Astrocyte (in vitro differentiated cells and primary cell): ENCODE measurements at regions not wholly inside any gene's neighbourhood (a gene's known extent, or its start where the extent isn't known, plus 50 kb on each side); places are given as distances from the start of the nearest gene placed in this dataset.

ENCODE experiments used
- DNase-seq: peaks from one replicate; pipeline ENCODE4 v3.0.0-alpha.2; 2010; ENCODE audit warnings: low read depth
- FAIRE-seq: peaks from 2 replicates; lab custom pipeline; 2011; peaks lifted over from hg19 to GRCh38; lab: Jason Lieb, UNC
- H2AFZ ChIP-seq: 2 replicates; pipeline ENCODE4 v1.6.0; 2012; ENCODE audit warnings: low read depth, low read length, inconsistent platforms
- H3K27ac ChIP-seq: 2 replicates; pipeline ENCODE4 v1.5.1; 2011; ENCODE audit warnings: low read depth, low read length, inconsistent platforms
- H3K27me3 ChIP-seq: 2 replicates; pipeline ENCODE4 v1.6.0; 2011; ENCODE audit warnings: low read length, inconsistent platforms; ENCODE audit not compliant: insufficient read depth
- H3K36me3 ChIP-seq: 2 replicates; pipeline ENCODE4 v1.5.1; 2011; ENCODE audit warnings: low read length, inconsistent platforms; ENCODE audit not compliant: insufficient read depth
- H3K4me1 ChIP-seq: 2 replicates; pipeline ENCODE4 v1.5.1; 2011; ENCODE audit warnings: low read length, inconsistent platforms; ENCODE audit not compliant: insufficient read depth
- H3K4me2 ChIP-seq: 2 replicates; pipeline ENCODE4 v1.6.0; 2012; ENCODE audit warnings: low read length, inconsistent platforms
- H3K4me3 ChIP-seq: 2 replicates; pipeline ENCODE4 v1.5.1; 2011; ENCODE audit warnings: low read depth, mild to moderate bottlenecking, low read length, inconsistent platforms; ENCODE audit not compliant: insufficient read depth
- H3K79me2 ChIP-seq: 2 replicates; pipeline ENCODE4 v1.6.0; 2012; ENCODE audit warnings: mild to moderate bottlenecking, low read length, inconsistent platforms; ENCODE audit not compliant: insufficient read depth
- H3K9ac ChIP-seq: 2 replicates; pipeline ENCODE4 v1.6.0; 2012; ENCODE audit warnings: mild to moderate bottlenecking, low read length, inconsistent platforms
- H3K9me3 ChIP-seq: 2 replicates; pipeline ENCODE4 v1.5.1; 2012; ENCODE audit warnings: low read depth, mild to moderate bottlenecking, low read length, inconsistent platforms; ENCODE audit not compliant: insufficient read depth
- H4K20me1 ChIP-seq: 2 replicates; pipeline ENCODE4 v1.6.0; 2012; ENCODE audit warnings: low read length, inconsistent platforms; ENCODE audit not compliant: insufficient read depth
- H3K27ac Mint-ChIP-seq: one replicate; pipeline ENCODE4 v1.8.0; 2021; ENCODE audit warnings: mild to moderate bottlenecking, mixed read lengths; ENCODE audit not compliant: unreplicated experiment
- H3K27me3 Mint-ChIP-seq: one replicate; pipeline ENCODE4 v1.8.0; 2021; ENCODE audit warnings: low read depth, mixed read lengths; ENCODE audit not compliant: unreplicated experiment
- H3K36me3 Mint-ChIP-seq: one replicate; pipeline ENCODE4 v1.8.0; 2021; ENCODE audit warnings: low read depth, mixed read lengths; ENCODE audit not compliant: unreplicated experiment
- H3K4me1 Mint-ChIP-seq: one replicate; pipeline ENCODE4 v1.8.0; 2021; ENCODE audit warnings: low read depth, mixed read lengths; ENCODE audit not compliant: unreplicated experiment
- H3K4me3 Mint-ChIP-seq: one replicate; pipeline ENCODE4 v1.8.0; 2021; ENCODE audit warnings: mild to moderate bottlenecking, moderate library complexity, mixed read lengths; ENCODE audit not compliant: unreplicated experiment
- H3K9me3 Mint-ChIP-seq: one replicate; pipeline ENCODE4 v1.8.0; 2021; ENCODE audit warnings: mild to moderate bottlenecking, mixed read lengths; ENCODE audit not compliant: unreplicated experiment
- CTCF ChIP-seq: IDR thresholded peaks from 2 replicates; pipeline ENCODE4 v1.5.1; 2011; ENCODE audit warnings: low read depth, mild to moderate bottlenecking, inconsistent platforms, low read length, moderate library complexity; ENCODE audit not compliant: insufficient read depth
- EZH2 ChIP-seq: IDR thresholded peaks from 2 replicates; pipeline ENCODE4 v1.6.1; 2012; ENCODE audit warnings: mild to moderate bottlenecking, low read length, inconsistent platforms; ENCODE audit not compliant: insufficient read depth

- Mint-ChIP-seq H3K4me3 (no peak overlapping the region), H3K27ac (no peak overlapping the region), H3K4me1 (peaks cover 8% of the 10 kb centered on the region), H3K27me3 (peaks cover 3% of the 10 kb centered on the region), H3K36me3 (peaks cover 3% of the 10 kb centered on the region), H3K9me3 (peaks cover 5% of the 10 kb centered on the region)
- TF ChIP-seq CTCF (no peak), EZH2 (no peak)
- H3K27me3 ChIP-seq = no peaks in the 10 kb centered on the region
- no peaks in the 10 kb centered on the region for H4K20me1 ChIP-seq
- peaks cover 14% of the 10 kb centered on the region for H3K4me1 ChIP-seq
- H3K36me3 ChIP-seq = no peaks in the 10 kb centered on the region
- no peak overlapping the region for H2AFZ ChIP-seq
- H3K9me3 ChIP-seq = no peaks in the 10 kb centered on the region
- H3K79me2 ChIP-seq = no peaks in the 10 kb centered on the region
- no peak overlapping the region for H3K27ac ChIP-seq
- no peak overlapping the region for H3K4me2 ChIP-seq
- FAIRE-seq (no peak), DNase-seq (no peak)
- H3K9ac ChIP-seq = no peak overlapping the region
- H3K4me3 ChIP-seq = no peak overlapping the region
Measured at GRCh38 chr12:107450541-107450940, 235.1 kb upstream of the PWP1 start.

- Histone ChIP-seq H3K79me2 (no peaks in the 10 kb centered on the region), H4K20me1 (no peaks in the 10 kb centered on the region), H3K4me2 (no peak overlapping the region), H3K9ac (no peak overlapping the region), H3K27me3 (no peaks in the 10 kb centered on the region), H3K4me3 (no peak overlapping the region), H3K27ac (no peak overlapping the region), H3K9me3 (no peaks in the 10 kb centered on the region), H2AFZ (no peak overlapping the region), H3K4me1 (peaks cover 14% of the 10 kb centered on the region), H3K36me3 (no peaks in the 10 kb centered on the region)
- FAIRE-seq (no peak), DNase-seq (no peak)
- no peak for TF ChIP-seq CTCF
- no peak for TF ChIP-seq EZH2
- peaks cover 3% of the 10 kb centered on the region for H3K36me3 Mint-ChIP-seq
- peaks cover 5% of the 10 kb centered on the region for H3K9me3 Mint-ChIP-seq
- H3K4me1 Mint-ChIP-seq = peaks cover 8% of the 10 kb centered on the region
- peaks cover 3% of the 10 kb centered on the region for H3K27me3 Mint-ChIP-seq
- H3K4me3 Mint-ChIP-seq = no peak overlapping the region
- no peak overlapping the region for H3K27ac Mint-ChIP-seq
Measured at GRCh38 chr12:107451246-107451645, 234.4 kb upstream of the PWP1 start.

GRCh38 chr12:107454109-107454830 is 231.3 kb upstream of the PWP1 start:
- H2AFZ ChIP-seq = no peak overlapping the region

More at GRCh38 chr12:107454109-107454830, 231.3 kb upstream of the PWP1 start:
- Histone ChIP-seq H3K4me3 (no peak overlapping the region), H3K9me3 (no peaks in the 10 kb centered on the region), H3K27me3 (no peaks in the 10 kb centered on the region), H3K27ac (no peak overlapping the region), H3K4me1 (peaks cover 10% of the 10 kb centered on the region), H4K20me1 (no peaks in the 10 kb centered on the region), H3K79me2 (no peaks in the 10 kb centered on the region), H3K9ac (no peak overlapping the region), H3K4me2 (no peak overlapping the region), H3K36me3 (no peaks in the 10 kb centered on the region)
- H3K27me3 Mint-ChIP-seq = peaks cover 3% of the 10 kb centered on the region
- no peak for TF ChIP-seq EZH2
- TF ChIP-seq CTCF = no peak
- H3K27ac Mint-ChIP-seq = no peak overlapping the region
- DNase-seq (no peak), FAIRE-seq (no peak)
- H3K36me3 Mint-ChIP-seq = peaks cover 3% of the 10 kb centered on the region
- H3K9me3 Mint-ChIP-seq = peaks cover 3% of the 10 kb centered on the region
- H3K4me3 Mint-ChIP-seq = no peak overlapping the region
- peaks cover 8% of the 10 kb centered on the region for H3K4me1 Mint-ChIP-seq
